ENCODE measurements at regions not wholly inside any gene's neighbourhood (a gene's known extent, or its start where the extent isn't known, plus 50 kb on each side); places are given as distances from the start of the nearest gene placed in this dataset.

GRCh38 chr6:78771586-78771985 is 95.8 kb upstream of the IRAK1BP1 start:
- TF ChIP-seq ZBTB33 (CRISPR knock-in tag; IDR thresholded peaks at IDR 0.05) (no peak), ZBTB8A (IDR thresholded peaks at IDR 0.05; ENCODE audit: partially characterized antibody) (no peak), RBM22 (IDR thresholded peaks at IDR 0.05; ENCODE audit: low read depth, low read length, poor library complexity, severe bottlenecking) (no peak), CUX1 (CRISPR knock-in tag; IDR thresholded peaks at IDR 0.05) (no peak), SAFB2 (IDR thresholded peaks at IDR 0.05; ENCODE audit: borderline replicate concordance, low read depth, low read length, severe bottlenecking) (no peak), ELF1 (tag; IDR thresholded peaks at IDR 0.05) (no peak), CCNT2 (IDR thresholded peaks at IDR 0.05; ENCODE audit: borderline replicate concordance, extremely low read depth, insufficient read length, low read depth, low read length) (no peak), SMARCA4 (IDR thresholded peaks at IDR 0.05) (no peak), FOS (IDR thresholded peaks at IDR 0.05; ENCODE audit: extremely low read depth, insufficient read length) (no peak), ZNF121 (CRISPR knock-in tag; conservative IDR thresholded peaks at IDR 0.05) (no peak), RAD21 (CRISPR knock-in tag; conservative IDR thresholded peaks at IDR 0.05 in 1 of 2, IDR thresholded peaks at IDR 0.05 in 1 of 2) (no peak)

All from K562 (cell line).